Body of pancreas (tissue), 4 donors: ENCODE measurements at regions not wholly inside any gene's neighbourhood (a gene's known extent, or its start where the extent isn't known, plus 50 kb on each side); places are given as distances from the start of the nearest gene placed in this dataset.

Source experiments
- CTCF ChIP-seq, 7 experiments: fragments of 450-650 bp in 4 of 7; fragments of 200-600 bp in 3 of 7; sonication (generic) in 3 of 7; IDR thresholded peaks; one replicate each; pipeline ENCODE4 v1.5.1; 2016 to 2019; ENCODE audit warnings: antibody characterized with exemption in 7 of 7
- POLR2A ChIP-seq, 3 donors: fragments of 450-650 bp; IDR thresholded peaks; one replicate each; pipeline ENCODE4 v1.6.1; 2016; ENCODE audit warnings: antibody characterized with exemption in 3 of 3, mild to moderate bottlenecking in 2 of 3

- TF ChIP-seq CTCF (IDR thresholded peaks at IDR 0.05) (no peak), POLR2A (IDR thresholded peaks at IDR 0.05) (no peak)
Measured at GRCh38 chr12:41992692-41993215, 151.9 kb downstream of the GXYLT1 start.
